WTC11 (cell line): ENCODE measurements at regions not wholly inside any gene's neighbourhood (a gene's known extent, or its start where the extent isn't known, plus 50 kb on each side); places are given as distances from the start of the nearest gene placed in this dataset.

Experiments
- ATAC-seq: fragments of 200-7000 bp; cut with Tn5 transposase; 2 replicates; pipeline ENCODE4 v1.10.0; 2021; ENCODE audit warnings: mild to moderate bottlenecking, moderate library complexity
- CTCF ChIA-PET: fragments of 300-600 bp; sonication (Branson Sonifier 250); formaldehyde crosslinking; loops from one replicate; lab custom pipeline; 2021; ENCODE audit warnings: antibody characterized with exemption; lab: Charles Lee
- POLR2A ChIA-PET: fragments of 350-600 bp; sonication (Branson Sonifier 250); formaldehyde crosslinking; loops from one replicate; lab custom pipeline; 2021; ENCODE audit warnings: antibody characterized with exemption; lab: Charles Lee
- DNase-seq: peaks from one replicate; pipeline ENCODE4 v3.0.0; 2021; ENCODE audit warnings: low spot score
- H3K27ac Mint-ChIP-seq: 2 replicates; pipeline ENCODE4 v1.8.0; 2021; ENCODE audit warnings: mixed read lengths
- H3K27me3 Mint-ChIP-seq: 2 replicates; pipeline ENCODE4 v1.8.0; 2021; ENCODE audit warnings: low read depth, mild to moderate bottlenecking, moderate library complexity, mixed read lengths
- H3K36me3 Mint-ChIP-seq: 2 replicates; pipeline ENCODE4 v1.8.0; 2021; ENCODE audit warnings: mixed read lengths
- H3K4me1 Mint-ChIP-seq: 2 replicates; pipeline ENCODE4 v1.8.0; 2022; ENCODE audit warnings: mixed read lengths
- H3K4me3 Mint-ChIP-seq: 2 replicates; pipeline ENCODE4 v1.8.0; 2021; ENCODE audit warnings: mild to moderate bottlenecking, moderate library complexity, mixed read lengths
- H3K9me3 Mint-ChIP-seq: 2 replicates; pipeline ENCODE4 v1.8.0; 2021; ENCODE audit warnings: mixed read lengths
- ATF6 ChIP-seq: sonication (generic); formaldehyde crosslinking; IDR thresholded peaks from 2 replicates; pipeline ENCODE4 v1.8.1; 2023; ENCODE audit warnings: mild to moderate bottlenecking, missing genetic modification reagents
- MAX ChIP-seq: sonication (generic); formaldehyde crosslinking; IDR thresholded peaks from 2 replicates; pipeline ENCODE4 v1.8.0; 2022; ENCODE audit warnings: mild to moderate bottlenecking, missing genetic modification reagents
- MLX ChIP-seq: sonication (generic); formaldehyde crosslinking; IDR thresholded peaks from 2 replicates; pipeline ENCODE4 v1.8.1; 2023; ENCODE audit warnings: mild to moderate bottlenecking, missing genetic modification reagents, moderate library complexity
- SOX15 ChIP-seq: fragments of 250-450 bp; sonication (Bioruptor Pico); IDR thresholded peaks from 2 replicates; pipeline ENCODE4 v1.9.0; 2021; ENCODE audit warnings: mild to moderate bottlenecking
- ZNF121 ChIP-seq: sonication (generic); formaldehyde crosslinking; IDR thresholded peaks from 2 replicates; pipeline ENCODE4 v1.8.0; 2023; ENCODE audit warnings: missing genetic modification reagents
- ZNF396 ChIP-seq: fragments of 250-450 bp; sonication (Bioruptor Pico); IDR thresholded peaks from 2 replicates; pipeline ENCODE4 v1.8.0; 2021; ENCODE audit warnings: mild to moderate bottlenecking, moderate library complexity, borderline replicate concordance
- TF ChIP-seq, protein P1 (sequence below): sonication (generic); formaldehyde crosslinking; IDR thresholded peaks from 2 replicates; pipeline ENCODE4 v1.8.1; 2022; ENCODE audit warnings: low read depth, missing genetic modification reagents, borderline replicate concordance
- TF ChIP-seq, protein P2 (sequence below): fragments of 250-450 bp; sonication (Bioruptor Pico); IDR thresholded peaks from 2 replicates; pipeline ENCODE4 v1.9.0; 2021; ENCODE audit warnings: mild to moderate bottlenecking
- TF ChIP-seq, protein P3 (sequence below): sonication (generic); formaldehyde crosslinking; IDR thresholded peaks from 2 replicates; pipeline ENCODE4 v1.8.0; 2022; ENCODE audit warnings: missing genetic modification reagents
- TF ChIP-seq, protein P4 (sequence below): fragments of 250-450 bp; sonication (Bioruptor Pico); IDR thresholded peaks from 2 replicates; pipeline ENCODE4 v1.9.0; 2021; ENCODE audit warnings: mild to moderate bottlenecking, borderline replicate concordance
- TF ChIP-seq, protein P5 (sequence below): fragments of 250-450 bp; sonication (Bioruptor Pico); IDR thresholded peaks from 2 replicates; pipeline ENCODE4 v1.9.0; 2021; ENCODE audit warnings: mild to moderate bottlenecking

DNA sequence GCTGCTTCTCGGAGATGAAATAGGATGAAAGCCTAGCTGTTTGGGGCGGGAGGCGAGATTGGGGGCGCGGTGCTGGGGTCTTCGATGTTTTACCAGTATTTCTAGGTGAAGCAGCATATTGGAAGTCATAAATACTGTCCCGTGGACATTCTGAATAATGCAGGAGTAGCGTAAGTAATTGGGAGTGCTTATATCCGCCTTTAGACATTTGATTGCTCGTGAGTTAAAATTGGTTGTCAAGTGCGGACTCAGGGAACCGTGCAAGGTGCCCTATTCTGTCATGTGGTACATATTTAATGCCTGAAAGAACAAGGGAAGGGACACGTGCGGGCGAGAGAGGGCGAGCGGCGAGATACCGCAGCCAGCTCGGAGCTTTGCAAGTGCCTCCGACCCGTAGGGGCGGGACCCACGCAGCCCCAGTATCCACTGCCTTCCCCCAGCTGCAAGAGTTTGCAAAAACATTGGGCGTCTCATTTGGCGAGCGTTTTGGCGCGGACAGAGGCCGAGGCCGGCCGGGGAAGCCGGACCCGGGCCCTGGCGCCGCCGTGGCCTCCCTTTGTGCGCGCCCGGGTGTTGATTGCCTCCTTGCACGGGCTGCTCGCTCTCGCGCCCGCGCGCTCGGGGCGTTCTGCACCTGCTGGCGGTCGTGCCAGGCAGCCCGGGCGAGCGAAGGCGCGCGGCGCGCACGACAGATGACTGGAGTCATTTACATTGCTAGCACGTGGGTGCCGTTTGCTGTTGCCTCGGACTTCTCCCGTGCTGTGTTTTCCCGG, 849.8 kb upstream of the RBFOX1 start:
- H3K27ac Mint-ChIP-seq, result no peak overlapping the region
- no peaks in the 10 kb centered on the region; the same call in 1 of the 2 replicates for H3K27me3 Mint-ChIP-seq
- no peak overlapping the region for H3K4me3 Mint-ChIP-seq
- H3K9me3 Mint-ChIP-seq, result peaks cover 74% of the 10 kb centered on the region
- ChIA-PET POLR2A (no interaction called here), CTCF (no interaction called here)
- H3K4me1 Mint-ChIP-seq, result no peaks in the 10 kb centered on the region
- peaks cover 54% of the 10 kb centered on the region for H3K36me3 Mint-ChIP-seq
- DNase-seq (no peak), ATAC-seq (no peak)
- TF ChIP-seq MLX (CRISPR knock-in tag), result no peak
- no peak for TF ChIP-seq ATF6 (CRISPR knock-in tag)
- TF ChIP-seq SOX15 (CRISPR knock-in tag), result no peak
- TF ChIP-seq ZNF121 (CRISPR knock-in tag), result no peak
- TF ChIP-seq, all 79 proteins: peak for 0

- no peak for ATAC-seq
- no peak for DNase-seq
- CTCF ChIA-PET, result no interaction called here
- Mint-ChIP-seq H3K27ac (no peak overlapping the region), H3K4me3 (no peak overlapping the region), H3K36me3 (peaks cover 57% of the 10 kb centered on the region), H3K9me3 (peaks cover 78% of the 10 kb centered on the region), H3K4me1 (no peaks in the 10 kb centered on the region), H3K27me3 (no peaks in the 10 kb centered on the region; the same call in 1 of the 2 replicates)
- POLR2A ChIA-PET, result no interaction called here
- TF ChIP-seq, protein P1, sequence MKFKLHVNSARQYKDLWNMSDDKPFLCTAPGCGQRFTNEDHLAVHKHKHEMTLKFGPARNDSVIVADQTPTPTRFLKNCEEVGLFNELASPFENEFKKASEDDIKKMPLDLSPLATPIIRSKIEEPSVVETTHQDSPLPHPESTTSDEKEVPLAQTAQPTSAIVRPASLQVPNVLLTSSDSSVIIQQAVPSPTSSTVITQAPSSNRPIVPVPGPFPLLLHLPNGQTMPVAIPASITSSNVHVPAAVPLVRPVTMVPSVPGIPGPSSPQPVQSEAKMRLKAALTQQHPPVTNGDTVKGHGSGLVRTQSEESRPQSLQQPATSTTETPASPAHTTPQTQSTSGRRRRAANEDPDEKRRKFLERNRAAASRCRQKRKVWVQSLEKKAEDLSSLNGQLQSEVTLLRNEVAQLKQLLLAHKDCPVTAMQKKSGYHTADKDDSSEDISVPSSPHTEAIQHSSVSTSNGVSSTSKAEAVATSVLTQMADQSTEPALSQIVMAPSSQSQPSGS (CRISPR knock-in tag), result no peak
- TF ChIP-seq ZNF396, result no peak
- TF ChIP-seq MAX, result no peak
- TF ChIP-seq, protein P2, sequence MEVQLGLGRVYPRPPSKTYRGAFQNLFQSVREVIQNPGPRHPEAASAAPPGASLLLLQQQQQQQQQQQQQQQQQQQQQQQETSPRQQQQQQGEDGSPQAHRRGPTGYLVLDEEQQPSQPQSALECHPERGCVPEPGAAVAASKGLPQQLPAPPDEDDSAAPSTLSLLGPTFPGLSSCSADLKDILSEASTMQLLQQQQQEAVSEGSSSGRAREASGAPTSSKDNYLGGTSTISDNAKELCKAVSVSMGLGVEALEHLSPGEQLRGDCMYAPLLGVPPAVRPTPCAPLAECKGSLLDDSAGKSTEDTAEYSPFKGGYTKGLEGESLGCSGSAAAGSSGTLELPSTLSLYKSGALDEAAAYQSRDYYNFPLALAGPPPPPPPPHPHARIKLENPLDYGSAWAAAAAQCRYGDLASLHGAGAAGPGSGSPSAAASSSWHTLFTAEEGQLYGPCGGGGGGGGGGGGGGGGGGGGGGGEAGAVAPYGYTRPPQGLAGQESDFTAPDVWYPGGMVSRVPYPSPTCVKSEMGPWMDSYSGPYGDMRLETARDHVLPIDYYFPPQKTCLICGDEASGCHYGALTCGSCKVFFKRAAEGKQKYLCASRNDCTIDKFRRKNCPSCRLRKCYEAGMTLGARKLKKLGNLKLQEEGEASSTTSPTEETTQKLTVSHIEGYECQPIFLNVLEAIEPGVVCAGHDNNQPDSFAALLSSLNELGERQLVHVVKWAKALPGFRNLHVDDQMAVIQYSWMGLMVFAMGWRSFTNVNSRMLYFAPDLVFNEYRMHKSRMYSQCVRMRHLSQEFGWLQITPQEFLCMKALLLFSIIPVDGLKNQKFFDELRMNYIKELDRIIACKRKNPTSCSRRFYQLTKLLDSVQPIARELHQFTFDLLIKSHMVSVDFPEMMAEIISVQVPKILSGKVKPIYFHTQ (CRISPR knock-in tag), result no peak
- TF ChIP-seq, protein P3, sequence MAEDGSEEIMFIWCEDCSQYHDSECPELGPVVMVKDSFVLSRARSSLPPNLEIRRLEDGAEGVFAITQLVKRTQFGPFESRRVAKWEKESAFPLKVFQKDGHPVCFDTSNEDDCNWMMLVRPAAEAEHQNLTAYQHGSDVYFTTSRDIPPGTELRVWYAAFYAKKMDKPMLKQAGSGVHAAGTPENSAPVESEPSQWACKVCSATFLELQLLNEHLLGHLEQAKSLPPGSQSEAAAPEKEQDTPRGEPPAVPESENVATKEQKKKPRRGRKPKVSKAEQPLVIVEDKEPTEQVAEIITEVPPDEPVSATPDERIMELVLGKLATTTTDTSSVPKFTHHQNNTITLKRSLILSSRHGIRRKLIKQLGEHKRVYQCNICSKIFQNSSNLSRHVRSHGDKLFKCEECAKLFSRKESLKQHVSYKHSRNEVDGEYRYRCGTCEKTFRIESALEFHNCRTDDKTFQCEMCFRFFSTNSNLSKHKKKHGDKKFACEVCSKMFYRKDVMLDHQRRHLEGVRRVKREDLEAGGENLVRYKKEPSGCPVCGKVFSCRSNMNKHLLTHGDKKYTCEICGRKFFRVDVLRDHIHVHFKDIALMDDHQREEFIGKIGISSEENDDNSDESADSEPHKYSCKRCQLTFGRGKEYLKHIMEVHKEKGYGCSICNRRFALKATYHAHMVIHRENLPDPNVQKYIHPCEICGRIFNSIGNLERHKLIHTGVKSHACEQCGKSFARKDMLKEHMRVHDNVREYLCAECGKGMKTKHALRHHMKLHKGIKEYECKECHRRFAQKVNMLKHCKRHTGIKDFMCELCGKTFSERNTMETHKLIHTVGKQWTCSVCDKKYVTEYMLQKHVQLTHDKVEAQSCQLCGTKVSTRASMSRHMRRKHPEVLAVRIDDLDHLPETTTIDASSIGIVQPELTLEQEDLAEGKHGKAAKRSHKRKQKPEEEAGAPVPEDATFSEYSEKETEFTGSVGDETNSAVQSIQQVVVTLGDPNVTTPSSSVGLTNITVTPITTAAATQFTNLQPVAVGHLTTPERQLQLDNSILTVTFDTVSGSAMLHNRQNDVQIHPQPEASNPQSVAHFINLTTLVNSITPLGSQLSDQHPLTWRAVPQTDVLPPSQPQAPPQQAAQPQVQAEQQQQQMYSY, result no peak
- TF ChIP-seq, protein P4, sequence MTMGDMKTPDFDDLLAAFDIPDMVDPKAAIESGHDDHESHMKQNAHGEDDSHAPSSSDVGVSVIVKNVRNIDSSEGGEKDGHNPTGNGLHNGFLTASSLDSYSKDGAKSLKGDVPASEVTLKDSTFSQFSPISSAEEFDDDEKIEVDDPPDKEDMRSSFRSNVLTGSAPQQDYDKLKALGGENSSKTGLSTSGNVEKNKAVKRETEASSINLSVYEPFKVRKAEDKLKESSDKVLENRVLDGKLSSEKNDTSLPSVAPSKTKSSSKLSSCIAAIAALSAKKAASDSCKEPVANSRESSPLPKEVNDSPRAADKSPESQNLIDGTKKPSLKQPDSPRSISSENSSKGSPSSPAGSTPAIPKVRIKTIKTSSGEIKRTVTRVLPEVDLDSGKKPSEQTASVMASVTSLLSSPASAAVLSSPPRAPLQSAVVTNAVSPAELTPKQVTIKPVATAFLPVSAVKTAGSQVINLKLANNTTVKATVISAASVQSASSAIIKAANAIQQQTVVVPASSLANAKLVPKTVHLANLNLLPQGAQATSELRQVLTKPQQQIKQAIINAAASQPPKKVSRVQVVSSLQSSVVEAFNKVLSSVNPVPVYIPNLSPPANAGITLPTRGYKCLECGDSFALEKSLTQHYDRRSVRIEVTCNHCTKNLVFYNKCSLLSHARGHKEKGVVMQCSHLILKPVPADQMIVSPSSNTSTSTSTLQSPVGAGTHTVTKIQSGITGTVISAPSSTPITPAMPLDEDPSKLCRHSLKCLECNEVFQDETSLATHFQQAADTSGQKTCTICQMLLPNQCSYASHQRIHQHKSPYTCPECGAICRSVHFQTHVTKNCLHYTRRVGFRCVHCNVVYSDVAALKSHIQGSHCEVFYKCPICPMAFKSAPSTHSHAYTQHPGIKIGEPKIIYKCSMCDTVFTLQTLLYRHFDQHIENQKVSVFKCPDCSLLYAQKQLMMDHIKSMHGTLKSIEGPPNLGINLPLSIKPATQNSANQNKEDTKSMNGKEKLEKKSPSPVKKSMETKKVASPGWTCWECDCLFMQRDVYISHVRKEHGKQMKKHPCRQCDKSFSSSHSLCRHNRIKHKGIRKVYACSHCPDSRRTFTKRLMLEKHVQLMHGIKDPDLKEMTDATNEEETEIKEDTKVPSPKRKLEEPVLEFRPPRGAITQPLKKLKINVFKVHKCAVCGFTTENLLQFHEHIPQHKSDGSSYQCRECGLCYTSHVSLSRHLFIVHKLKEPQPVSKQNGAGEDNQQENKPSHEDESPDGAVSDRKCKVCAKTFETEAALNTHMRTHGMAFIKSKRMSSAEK, result no peak
- TF ChIP-seq, protein P5, sequence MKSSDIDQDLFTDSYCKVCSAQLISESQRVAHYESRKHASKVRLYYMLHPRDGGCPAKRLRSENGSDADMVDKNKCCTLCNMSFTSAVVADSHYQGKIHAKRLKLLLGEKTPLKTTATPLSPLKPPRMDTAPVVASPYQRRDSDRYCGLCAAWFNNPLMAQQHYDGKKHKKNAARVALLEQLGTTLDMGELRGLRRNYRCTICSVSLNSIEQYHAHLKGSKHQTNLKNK, result no peak
Measured at GRCh38 chr16:6481894-6482293, 850.8 kb upstream of the RBFOX1 start.
